Activated CD4-positive, alpha-beta memory T cell treated with anti-CD3 and anti-CD28 coated beads, Interleukin-2, amount 10 ng/mL, durations not matched to agents 7 days and 5 days (primary cell): ENCODE measurements at regions not wholly inside any gene's neighbourhood (a gene's known extent, or its start where the extent isn't known, plus 50 kb on each side); places are given as distances from the start of the nearest gene placed in this dataset.
"Not testable (repeated sequence)": the region's sequence is repeated elsewhere in the genome, so short reads cannot be mapped to it uniquely, and the experiment has no call there.

Experiments
- CTCF ChIA-PET: fragments of 350-600 bp; sonication (Branson Sonifier 250); formaldehyde crosslinking; loops from one replicate; lab custom pipeline; 2021; ENCODE audit warnings: antibody characterized with exemption, inconsistent platforms; lab: Charles Lee
- POLR2A ChIA-PET: fragments of 350-600 bp; sonication (Branson Sonifier 250); formaldehyde crosslinking; loops from one replicate; lab custom pipeline; 2021; ENCODE audit warnings: antibody characterized with exemption; lab: Charles Lee
- DNase-seq: peaks from one replicate; pipeline ENCODE4 v3.0.0-alpha.2; 2020
- H3K27ac Mint-ChIP-seq: one replicate; pipeline ENCODE4 v1.8.0; 2021; ENCODE audit warnings: mild to moderate bottlenecking, mixed read lengths
- H3K27me3 Mint-ChIP-seq: one replicate; pipeline ENCODE4 v1.8.0; 2021; ENCODE audit warnings: mixed read lengths
- H3K36me3 Mint-ChIP-seq: one replicate; pipeline ENCODE4 v1.8.0; 2021; ENCODE audit warnings: low read depth, mixed read lengths
- H3K4me1 Mint-ChIP-seq: one replicate; pipeline ENCODE4 v1.8.0; 2021; ENCODE audit warnings: mixed read lengths
- H3K4me3 Mint-ChIP-seq: one replicate; pipeline ENCODE4 v1.8.0; 2021; ENCODE audit warnings: mild to moderate bottlenecking, mixed read lengths
- H3K9me3 Mint-ChIP-seq: one replicate; pipeline ENCODE4 v1.8.0; 2021; ENCODE audit warnings: mixed read lengths

- Mint-ChIP-seq H3K4me1 (no peaks in the 10 kb centered on the region), H3K27me3 (no peaks in the 10 kb centered on the region), H3K9me3 (no peaks in the 10 kb centered on the region), H3K27ac (no peak overlapping the region), H3K36me3 (no peaks in the 10 kb centered on the region), H3K4me3 (no peak overlapping the region)
- POLR2A ChIA-PET: no interaction called here
- no peak for DNase-seq
- CTCF ChIA-PET: no interaction called here
Observed at GRCh38 chrX:96112689-96113088, 572.0 kb upstream of the DIAPH2 start.

DNA sequence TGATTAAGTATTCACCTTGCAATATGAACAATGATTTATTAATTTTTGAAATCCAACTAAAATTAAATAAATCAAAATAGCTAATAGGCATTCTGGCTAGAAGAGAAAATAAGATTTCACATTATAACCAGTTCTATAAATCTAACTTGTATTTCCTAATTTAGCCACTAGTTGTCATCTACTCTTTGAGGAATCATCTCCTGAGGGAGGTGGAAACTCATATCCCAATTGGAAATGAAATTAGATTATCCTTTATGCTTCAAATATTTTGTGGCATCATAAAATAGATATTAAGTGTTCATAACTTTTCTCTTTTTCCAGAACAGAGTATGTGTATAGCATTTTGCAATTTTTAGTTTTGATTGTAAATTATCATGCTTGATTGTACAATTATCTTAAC is 558.5 kb upstream of the DIAPH2 start:
- no peak overlapping the region for H3K27ac Mint-ChIP-seq
- H3K27me3 Mint-ChIP-seq: no peaks in the 10 kb centered on the region
- no peaks in the 10 kb centered on the region for H3K36me3 Mint-ChIP-seq
- no peak for DNase-seq
- ChIA-PET CTCF (no interaction called here), POLR2A (no interaction called here)
- no peak overlapping the region for H3K4me3 Mint-ChIP-seq
- no peaks in the 10 kb centered on the region for H3K9me3 Mint-ChIP-seq
- no peaks in the 10 kb centered on the region for H3K4me1 Mint-ChIP-seq

GRCh38 chrX:96128058-96128457 is 556.6 kb upstream of the DIAPH2 start:
- POLR2A ChIA-PET: not testable (repeated sequence)

GRCh38 chrX:96140796-96141195 is 543.8 kb upstream of the DIAPH2 start:
- Mint-ChIP-seq H3K27me3 (no peaks in the 10 kb centered on the region), H3K27ac (no peak overlapping the region), H3K9me3 (no peaks in the 10 kb centered on the region), H3K36me3 (no peaks in the 10 kb centered on the region), H3K4me3 (no peak overlapping the region), H3K4me1 (no peaks in the 10 kb centered on the region)
- no peak for DNase-seq
- CTCF ChIA-PET: no interaction called here
- POLR2A ChIA-PET: no interaction called here

More at GRCh38 chrX:96128058-96128457, 556.6 kb upstream of the DIAPH2 start:
- CTCF ChIA-PET, H3K9me3 Mint-ChIP-seq, H3K27ac Mint-ChIP-seq, H3K36me3 Mint-ChIP-seq, DNase-seq, H3K27me3 Mint-ChIP-seq, H3K4me3 Mint-ChIP-seq, H3K4me1 Mint-ChIP-seq: not testable (repeated sequence)

DNA sequence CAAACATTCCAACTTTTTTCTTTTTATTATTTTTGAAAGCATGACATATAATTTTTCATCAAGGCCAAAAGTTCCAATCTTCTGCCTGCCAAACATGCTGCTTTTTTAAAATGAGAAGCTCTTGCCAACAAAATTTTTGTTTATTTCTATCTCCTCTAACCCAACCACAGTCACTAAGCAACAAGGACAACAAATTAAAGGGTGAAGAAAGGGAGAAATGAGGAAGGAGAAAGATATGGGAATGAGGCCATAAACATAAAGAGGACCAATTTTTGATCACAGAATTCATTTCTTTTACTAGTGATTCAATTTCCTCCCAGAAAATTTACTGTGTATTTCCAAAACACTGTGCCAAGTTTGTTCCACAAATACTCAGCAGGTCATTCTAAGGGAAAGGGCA is 537.0 kb upstream of the DIAPH2 start:
- no peak overlapping the region for H3K4me3 Mint-ChIP-seq
- H3K27me3 Mint-ChIP-seq: no peaks in the 10 kb centered on the region
- H3K36me3 Mint-ChIP-seq: no peaks in the 10 kb centered on the region
- no peaks in the 10 kb centered on the region for H3K9me3 Mint-ChIP-seq
- ChIA-PET POLR2A (no interaction called here), CTCF (no interaction called here)
- H3K27ac Mint-ChIP-seq: no peak overlapping the region
- DNase-seq: no peak
- H3K4me1 Mint-ChIP-seq: no peaks in the 10 kb centered on the region

DNA sequence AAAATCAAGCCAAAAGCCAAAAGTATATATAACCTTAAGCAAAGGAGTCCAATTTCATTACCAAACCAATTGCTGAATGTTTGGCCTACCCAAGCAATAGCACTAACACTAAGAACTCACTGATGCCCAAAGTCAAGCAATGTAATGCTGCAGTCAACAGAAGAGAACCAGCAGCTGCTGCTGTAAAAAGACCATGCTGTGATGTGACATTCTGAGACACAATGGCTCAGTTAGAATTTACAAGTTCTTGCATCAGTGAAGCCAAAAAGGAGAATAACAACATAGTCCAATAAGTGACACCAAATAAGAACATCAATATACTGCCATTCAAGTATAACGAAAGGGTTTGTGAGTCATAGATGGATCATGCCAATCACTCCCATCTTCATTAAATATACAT is 514.0 kb upstream of the DIAPH2 start:
- Mint-ChIP-seq H3K9me3 (no peaks in the 10 kb centered on the region), H3K4me3 (no peak overlapping the region), H3K27ac (no peak overlapping the region), H3K36me3 (no peaks in the 10 kb centered on the region), H3K4me1 (no peaks in the 10 kb centered on the region), H3K27me3 (no peaks in the 10 kb centered on the region)
- no peak for DNase-seq
- POLR2A ChIA-PET: no interaction called here
- CTCF ChIA-PET: no interaction called here

DNA sequence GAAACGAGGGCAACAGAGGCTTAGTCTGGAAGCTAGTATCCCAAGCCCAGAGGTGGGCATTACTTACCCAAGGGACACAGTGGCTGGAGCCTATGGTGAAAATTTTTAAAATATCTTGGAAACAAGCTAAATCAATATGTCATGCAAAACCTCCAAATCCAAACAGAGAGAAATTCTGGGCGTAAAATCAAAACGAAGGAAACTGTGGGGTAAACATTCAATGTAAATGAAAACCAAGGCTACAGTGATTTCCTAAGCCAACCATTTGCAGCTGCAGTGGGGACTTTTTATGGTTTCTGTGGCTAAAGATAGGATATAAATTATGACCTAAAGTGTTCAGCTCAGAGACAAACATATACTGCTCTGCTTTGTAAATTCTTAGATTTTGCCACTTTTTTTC is 507.7 kb upstream of the DIAPH2 start:
- CTCF ChIA-PET: no interaction called here
- H3K27me3 Mint-ChIP-seq: no peaks in the 10 kb centered on the region
- POLR2A ChIA-PET: no interaction called here

GRCh38 chrX:96181605-96182004 is 503.0 kb upstream of the DIAPH2 start:
- no peak for DNase-seq
- Mint-ChIP-seq H3K36me3 (no peaks in the 10 kb centered on the region), H3K27ac (no peak overlapping the region), H3K4me3 (no peak overlapping the region), H3K4me1 (no peaks in the 10 kb centered on the region), H3K9me3 (no peaks in the 10 kb centered on the region), H3K27me3 (no peaks in the 10 kb centered on the region)
- ChIA-PET POLR2A (no interaction called here), CTCF (no interaction called here)

More for the DNA sequence above, 507.7 kb upstream of the DIAPH2 start:
- Mint-ChIP-seq H3K9me3 (no peaks in the 10 kb centered on the region), H3K4me1 (no peaks in the 10 kb centered on the region), H3K4me3 (no peak overlapping the region), H3K27ac (no peak overlapping the region), H3K36me3 (no peaks in the 10 kb centered on the region)
- no peak for DNase-seq

- Mint-ChIP-seq H3K27me3 (no peaks in the 10 kb centered on the region), H3K9me3 (no peaks in the 10 kb centered on the region), H3K36me3 (no peaks in the 10 kb centered on the region), H3K4me1 (no peaks in the 10 kb centered on the region), H3K4me3 (no peak overlapping the region), H3K27ac (no peak overlapping the region)
- CTCF ChIA-PET: no interaction called here
- no peak for DNase-seq
- POLR2A ChIA-PET: no interaction called here
Observed at GRCh38 chrX:96182366-96182765, 502.3 kb upstream of the DIAPH2 start.

- Mint-ChIP-seq H3K4me1 (no peaks in the 10 kb centered on the region), H3K36me3 (no peaks in the 10 kb centered on the region), H3K9me3 (no peaks in the 10 kb centered on the region), H3K4me3 (no peak overlapping the region), H3K27ac (no peak overlapping the region), H3K27me3 (no peaks in the 10 kb centered on the region)
- ChIA-PET POLR2A (no interaction called here), CTCF (no interaction called here)
- DNase-seq: no peak
Observed at GRCh38 chrX:96183391-96183790, 501.3 kb upstream of the DIAPH2 start.

DNA sequence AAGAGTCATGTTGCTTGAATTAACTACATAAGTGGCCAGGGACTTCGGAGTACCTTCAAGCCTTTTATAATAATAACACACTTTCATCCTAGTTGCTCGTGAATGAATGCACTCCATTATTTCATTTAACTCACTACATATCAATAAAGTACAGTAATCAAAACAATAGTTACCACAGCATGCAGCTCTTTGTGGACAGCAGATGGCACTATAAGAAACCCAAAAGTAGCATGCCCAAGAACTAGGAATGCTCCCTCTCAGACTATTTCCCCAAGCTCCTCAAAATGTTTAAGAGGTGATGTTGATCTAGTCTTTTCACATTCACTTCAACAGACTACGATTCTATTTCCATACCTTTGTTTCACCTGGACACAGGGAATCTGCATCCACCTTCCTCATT is 500.8 kb upstream of the DIAPH2 start:
- H3K27me3 Mint-ChIP-seq: no peaks in the 10 kb centered on the region
- no peaks in the 10 kb centered on the region for H3K4me1 Mint-ChIP-seq
- H3K36me3 Mint-ChIP-seq: no peaks in the 10 kb centered on the region
- H3K9me3 Mint-ChIP-seq: no peaks in the 10 kb centered on the region
- no peak overlapping the region for H3K4me3 Mint-ChIP-seq
- ChIA-PET CTCF (no interaction called here), POLR2A (no interaction called here)
- no peak for DNase-seq
- no peak overlapping the region for H3K27ac Mint-ChIP-seq

DNA sequence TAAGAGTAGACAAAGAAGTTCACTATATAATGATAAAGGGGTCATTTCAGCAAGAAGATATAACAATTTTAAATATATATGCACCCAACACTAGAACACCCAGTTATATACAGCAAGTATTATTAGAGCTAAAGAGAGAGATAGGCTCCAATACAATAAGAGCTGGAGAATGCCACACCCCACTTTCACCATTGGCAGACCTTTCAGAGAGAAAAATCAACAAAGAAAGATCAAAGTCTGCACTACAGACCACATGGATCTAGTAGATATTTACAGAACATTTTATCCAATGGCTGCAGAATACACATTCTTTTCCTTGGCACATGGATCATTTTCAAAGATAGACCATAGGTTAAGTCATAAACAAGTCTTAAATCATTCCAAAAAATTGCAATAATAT is 479.7 kb upstream of the DIAPH2 start:
- ChIA-PET CTCF (no interaction called here), POLR2A (no interaction called here)
- no peaks in the 10 kb centered on the region for H3K4me1 Mint-ChIP-seq
- H3K27me3 Mint-ChIP-seq: no peaks in the 10 kb centered on the region
- H3K4me3 Mint-ChIP-seq: no peak overlapping the region
- H3K27ac Mint-ChIP-seq: no peak overlapping the region
- DNase-seq: no peak
- no peaks in the 10 kb centered on the region for H3K36me3 Mint-ChIP-seq
- H3K9me3 Mint-ChIP-seq: no peaks in the 10 kb centered on the region

GRCh38 chrX:96211953-96212352 is 472.7 kb upstream of the DIAPH2 start:
- Mint-ChIP-seq H3K27ac (no peak overlapping the region), H3K4me3 (no peak overlapping the region), H3K4me1 (no peaks in the 10 kb centered on the region), H3K36me3 (no peaks in the 10 kb centered on the region), H3K27me3 (no peaks in the 10 kb centered on the region), H3K9me3 (no peaks in the 10 kb centered on the region)
- ChIA-PET CTCF (no interaction called here), POLR2A (no interaction called here)
- DNase-seq: no peak

DNA sequence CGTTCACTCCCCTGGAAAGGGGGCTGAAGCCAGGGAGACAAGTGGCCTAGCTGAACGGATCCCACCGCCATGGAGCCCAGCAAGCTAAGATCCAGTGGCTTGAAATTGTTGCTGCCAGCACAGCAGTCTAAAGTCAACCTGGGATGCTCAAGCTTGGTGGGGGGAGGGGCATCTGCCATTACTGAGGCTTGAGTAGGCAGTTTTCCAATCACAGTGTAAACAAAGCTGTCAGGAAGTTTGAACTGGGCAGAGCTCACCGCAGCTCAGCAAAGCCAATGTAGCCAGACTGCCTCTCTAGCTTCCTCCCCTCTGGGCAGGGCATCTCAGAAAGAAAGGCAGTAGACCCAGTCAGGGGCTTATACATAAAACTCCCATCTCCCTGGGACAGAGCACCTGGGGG is 470.0 kb upstream of the DIAPH2 start:
- H3K36me3 Mint-ChIP-seq, DNase-seq, H3K9me3 Mint-ChIP-seq, POLR2A ChIA-PET, H3K4me1 Mint-ChIP-seq, H3K27me3 Mint-ChIP-seq, CTCF ChIA-PET, H3K4me3 Mint-ChIP-seq, H3K27ac Mint-ChIP-seq: not testable (repeated sequence)

GRCh38 chrX:96224279-96224678 is 460.4 kb upstream of the DIAPH2 start:
- ChIA-PET CTCF (no interaction called here), POLR2A (no interaction called here)
- no peaks in the 10 kb centered on the region for H3K4me1 Mint-ChIP-seq
- no peaks in the 10 kb centered on the region for H3K27me3 Mint-ChIP-seq
- H3K36me3 Mint-ChIP-seq: no peaks in the 10 kb centered on the region
- DNase-seq: no peak
- H3K9me3 Mint-ChIP-seq: no peaks in the 10 kb centered on the region
- no peak overlapping the region for H3K4me3 Mint-ChIP-seq
- H3K27ac Mint-ChIP-seq: no peak overlapping the region
